HepG2 (cell line): ENCODE measurements at regions not wholly inside any gene's neighbourhood (a gene's known extent, or its start where the extent isn't known, plus 50 kb on each side); places are given as distances from the start of the nearest gene placed in this dataset.

Experiments used
- ATAC-seq: fragments of 200-7000 bp; cut with Tn5 transposase; 3 replicates; pipeline ENCODE4 v1.9.1; 2020; ENCODE audit warnings: mild to moderate bottlenecking, moderate library complexity
- BruUV-seq: library from RNA; stranded (reverse); fragments of 400-500 nt; replicated peaks from 2 replicates; lab custom pipeline; 2021; lab: Mats Ljungman, UMichigan
- CTCF ChIA-PET: fragments of 300-600 bp; formaldehyde crosslinking; extraction: SDS; loops from one replicate; lab custom pipeline; 2021; ENCODE audit warnings: low total read pairs, inconsistent platforms, low intra/inter-chr PET ratio; lab: Yijun Ruan, JAX
- POLR2A ChIA-PET: fragments of 350-600 bp; sonication (Branson Sonifier 250); formaldehyde crosslinking; loops from one replicate; lab custom pipeline; 2020; ENCODE audit warnings: antibody characterized with exemption, inconsistent platforms; lab: Yijun Ruan, JAX
- DNase-seq: peaks from one replicate; pipeline ENCODE4 v3.0.0-alpha.2; 2015; ENCODE audit warnings: low spot score
- FAIRE-seq: peaks from 3 replicates; lab custom pipeline; 2011; peaks lifted over from hg19 to GRCh38; lab: Jason Lieb, UNC
- H2AFZ ChIP-seq: one replicate; pipeline ENCODE4 v1.6.1; 2011; ENCODE audit warnings: low read length, inconsistent platforms
- H3K27ac ChIP-seq: fragments of 300-600 bp; 3 replicates; pipeline ENCODE4 v1.8.0; 2011; ENCODE audit warnings: mixed run types, mild to moderate bottlenecking, mixed read lengths, low read length, inconsistent platforms; ENCODE audit not compliant: insufficient read depth; ENCODE audit errors: extremely low read length
- H3K27me3 ChIP-seq, 2 experiments: fragments of 200-600 bp in 1 of 2; 2 replicates in 1 of 2; 3 replicates in 1 of 2; pipeline versions ENCODE4 v1.6.0 to v1.8.0; 2011; ENCODE audit warnings: low read length in 2 of 2, mild to moderate bottlenecking in 2 of 2, moderate library complexity in 2 of 2, inconsistent platforms in 1 of 2; ENCODE audit not compliant: insufficient read depth in 2 of 2, control insufficient read depth in 1 of 2
- H3K36me3 ChIP-seq, 2 experiments: fragments of 200-600 bp in 1 of 2; replicated peaks in 1 of 2; 2 replicates in 1 of 2; 3 replicates in 1 of 2; pipeline versions ENCODE4 v1.5.1 to v1.8.0; 2011; ENCODE audit warnings: low read length in 2 of 2, inconsistent platforms in 1 of 2; ENCODE audit not compliant: insufficient read depth in 2 of 2, control insufficient read depth in 1 of 2
- H3K4me1 ChIP-seq: 2 replicates; pipeline ENCODE4 v1.5.1; 2012; ENCODE audit warnings: low read length, inconsistent platforms; ENCODE audit not compliant: insufficient read depth
- H3K4me2 ChIP-seq: 2 replicates; pipeline ENCODE4 v1.6.0; 2011; ENCODE audit warnings: low read depth, low read length, inconsistent platforms
- H3K4me3 ChIP-seq, 3 experiments: fragments of 200-600 bp in 1 of 3; sonication (generic), shearing (Covaris generic) in 1 of 3; replicated peaks in 1 of 3; 2 replicates each; pipeline ENCODE4 v1.5.1; 2011 to 2016; ENCODE audit warnings: low read length in 3 of 3, inconsistent platforms in 2 of 3, low read depth in 2 of 3, mild to moderate bottlenecking in 2 of 3, control low read depth in 1 of 3, mixed read lengths in 1 of 3; ENCODE audit not compliant: insufficient read depth in 1 of 3
- H3K79me2 ChIP-seq: one replicate; pipeline ENCODE4 v1.6.1; 2011; ENCODE audit warnings: low read length, inconsistent platforms; ENCODE audit not compliant: insufficient read depth
- H3K9ac ChIP-seq: 2 replicates; pipeline ENCODE4 v1.6.0; 2011; ENCODE audit warnings: mild to moderate bottlenecking, low read depth, low read length, inconsistent platforms; ENCODE audit not compliant: insufficient read depth
- H3K9me3 ChIP-seq: 2 replicates; pipeline ENCODE4 v1.5.1; 2012; ENCODE audit warnings: mild to moderate bottlenecking, low read length
- H4K20me1 ChIP-seq: 2 replicates; pipeline ENCODE4 v1.6.0; 2011; ENCODE audit warnings: inconsistent platforms, mild to moderate bottlenecking, low read length, moderate library complexity; ENCODE audit not compliant: insufficient read depth
- CENPX ChIP-seq: sonication (generic); formaldehyde crosslinking; IDR thresholded peaks from 2 replicates; pipeline ENCODE4 v1.9.0; 2021; ENCODE audit warnings: mild to moderate bottlenecking, missing genetic modification reagents, moderate library complexity
- HNRNPL ChIP-seq: fragments of 200-400 bp; formaldehyde crosslinking; IDR thresholded peaks from 2 replicates; pipeline ENCODE4 v1.6.1; 2017; ENCODE audit warnings: mild to moderate bottlenecking, low read depth, low read length
- PPARG ChIP-seq: conservative IDR thresholded peaks from 2 replicates; pipeline ENCODE4 v1.6.1; 2016; ENCODE audit warnings: missing biosample characterization, missing genetic modification reagents
- STAT5B ChIP-seq: sonication (generic); formaldehyde crosslinking; IDR thresholded peaks from 2 replicates; pipeline ENCODE4 v1.4.0; 2020; ENCODE audit warnings: missing genetic modification reagents
- TBP ChIP-seq: sonication (generic); formaldehyde crosslinking; IDR thresholded peaks from 2 replicates; pipeline ENCODE4 v1.5.0; 2020; ENCODE audit warnings: missing genetic modification reagents
- ZEB1 ChIP-seq: IDR thresholded peaks from 2 replicates; pipeline ENCODE4 v1.6.1; 2012; ENCODE audit warnings: mild to moderate bottlenecking, low read depth, inconsistent platforms; ENCODE audit not compliant: insufficient replicate concordance
- ZMYM3 ChIP-seq: sonication (generic); formaldehyde crosslinking; IDR thresholded peaks from 2 replicates; pipeline ENCODE4 v1.5.1; 2020; ENCODE audit warnings: mild to moderate bottlenecking, missing genetic modification reagents
- ZNF547 ChIP-seq: sonication (generic); formaldehyde crosslinking; IDR thresholded peaks from 2 replicates; pipeline ENCODE4 v1.5.1; 2020; ENCODE audit warnings: mild to moderate bottlenecking, missing genetic modification reagents
- ZNF883 ChIP-seq: sonication (generic); formaldehyde crosslinking; IDR thresholded peaks from 2 replicates; pipeline ENCODE4 v1.5.1; 2020; ENCODE audit warnings: mild to moderate bottlenecking, missing genetic modification reagents; ENCODE audit errors: not compliant biosample characterization
- ZSCAN12 ChIP-seq: sonication (generic); formaldehyde crosslinking; IDR thresholded peaks from 2 replicates; pipeline ENCODE4 v1.9.0; 2021; ENCODE audit warnings: mild to moderate bottlenecking, missing genetic modification reagents
- WGBS: methylation state at CpG from one replicate; pipeline ENCODE4 v1.1.6; 2017; ENCODE audit warnings: low lambda C conversion rate; 5-methylcytosine and 5-hydroxymethylcytosine counted together
- in situ Hi-C: cut with HindIII; loops from 2 replicates; pipeline ENCODE4 v1.10.0; 2017; ENCODE audit warnings: low pct_unique_long_range_greater_than_20kb; ENCODE audit not compliant: extremely low pct_ligation_motif_present
- intact Hi-C: fragments of 100-400 bp; cut with micrococcal nuclease; formaldehyde crosslinking; loops from one replicate; pipeline ENCODE4 v1.10.0; 2022; ENCODE audit not compliant: unreplicated experiment
- TF ChIP-seq, protein P1 (sequence below): sonication (generic); formaldehyde crosslinking; IDR thresholded peaks from 2 replicates; pipeline ENCODE4 v1.4.0; 2020; ENCODE audit warnings: mild to moderate bottlenecking, missing genetic modification reagents

DNA sequence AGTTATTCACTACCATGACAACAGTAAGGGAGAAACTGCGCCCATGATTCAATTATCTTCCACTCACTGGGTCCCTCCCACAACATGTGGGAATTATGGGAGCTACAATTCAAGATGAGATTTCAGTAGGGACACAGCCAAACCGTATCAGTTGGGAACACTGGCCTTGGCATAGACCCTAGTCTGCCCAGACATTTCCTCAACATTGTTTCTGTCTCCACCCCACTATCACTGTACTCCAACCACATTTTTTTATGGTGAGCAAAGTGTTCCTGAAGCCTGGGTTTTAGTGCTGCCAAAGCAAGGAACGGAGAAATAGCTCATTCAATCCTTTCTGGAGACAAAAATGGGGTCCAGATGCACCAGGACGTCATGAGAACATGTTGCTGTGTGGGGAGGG is 122.6 kb upstream of the CCDC179 start:
- H3K36me3 ChIP-seq = no peaks in the 10 kb centered on the region
- H3K4me1 ChIP-seq = no peaks in the 10 kb centered on the region
- H3K27ac ChIP-seq = no peak overlapping the region
- no peaks in the 10 kb centered on the region for H4K20me1 ChIP-seq
- peaks cover 29% of the 10 kb centered on the region; the same call in 1 of the 2 replicates for H3K9me3 ChIP-seq
- ChIA-PET POLR2A (no interaction called here), CTCF (no interaction called here)
- H3K4me2 ChIP-seq = no peak overlapping the region
- 7% methylated on average over 4 of the region's 4 CpGs for WGBS
- no peak overlapping the region for H2AFZ ChIP-seq
- no peak overlapping the region for H3K9ac ChIP-seq
- DNase-seq (no peak), FAIRE-seq (no peak), ATAC-seq (no peak)
- in situ Hi-C loops (no loop called here), intact Hi-C loops (no loop called here)
- H3K4me3 ChIP-seq = no peak overlapping the region
- no peaks in the 10 kb centered on the region for H3K79me2 ChIP-seq
- BruUV-seq = no TSS peak
- H3K27me3 ChIP-seq = no peaks in the 10 kb centered on the region
- no peak for TF ChIP-seq ZMYM3 (CRISPR knock-in tag)
- TF ChIP-seq PPARG (CRISPR knock-in tag) = no peak
- TF ChIP-seq HNRNPL = no peak
- TF ChIP-seq ZSCAN12 = no peak
- no peak for TF ChIP-seq TBP
- TF ChIP-seq ZEB1 = no peak
- TF ChIP-seq ZNF883 = no peak
- no peak for TF ChIP-seq ZNF547 (CRISPR knock-in tag)
- TF ChIP-seq, protein P1, sequence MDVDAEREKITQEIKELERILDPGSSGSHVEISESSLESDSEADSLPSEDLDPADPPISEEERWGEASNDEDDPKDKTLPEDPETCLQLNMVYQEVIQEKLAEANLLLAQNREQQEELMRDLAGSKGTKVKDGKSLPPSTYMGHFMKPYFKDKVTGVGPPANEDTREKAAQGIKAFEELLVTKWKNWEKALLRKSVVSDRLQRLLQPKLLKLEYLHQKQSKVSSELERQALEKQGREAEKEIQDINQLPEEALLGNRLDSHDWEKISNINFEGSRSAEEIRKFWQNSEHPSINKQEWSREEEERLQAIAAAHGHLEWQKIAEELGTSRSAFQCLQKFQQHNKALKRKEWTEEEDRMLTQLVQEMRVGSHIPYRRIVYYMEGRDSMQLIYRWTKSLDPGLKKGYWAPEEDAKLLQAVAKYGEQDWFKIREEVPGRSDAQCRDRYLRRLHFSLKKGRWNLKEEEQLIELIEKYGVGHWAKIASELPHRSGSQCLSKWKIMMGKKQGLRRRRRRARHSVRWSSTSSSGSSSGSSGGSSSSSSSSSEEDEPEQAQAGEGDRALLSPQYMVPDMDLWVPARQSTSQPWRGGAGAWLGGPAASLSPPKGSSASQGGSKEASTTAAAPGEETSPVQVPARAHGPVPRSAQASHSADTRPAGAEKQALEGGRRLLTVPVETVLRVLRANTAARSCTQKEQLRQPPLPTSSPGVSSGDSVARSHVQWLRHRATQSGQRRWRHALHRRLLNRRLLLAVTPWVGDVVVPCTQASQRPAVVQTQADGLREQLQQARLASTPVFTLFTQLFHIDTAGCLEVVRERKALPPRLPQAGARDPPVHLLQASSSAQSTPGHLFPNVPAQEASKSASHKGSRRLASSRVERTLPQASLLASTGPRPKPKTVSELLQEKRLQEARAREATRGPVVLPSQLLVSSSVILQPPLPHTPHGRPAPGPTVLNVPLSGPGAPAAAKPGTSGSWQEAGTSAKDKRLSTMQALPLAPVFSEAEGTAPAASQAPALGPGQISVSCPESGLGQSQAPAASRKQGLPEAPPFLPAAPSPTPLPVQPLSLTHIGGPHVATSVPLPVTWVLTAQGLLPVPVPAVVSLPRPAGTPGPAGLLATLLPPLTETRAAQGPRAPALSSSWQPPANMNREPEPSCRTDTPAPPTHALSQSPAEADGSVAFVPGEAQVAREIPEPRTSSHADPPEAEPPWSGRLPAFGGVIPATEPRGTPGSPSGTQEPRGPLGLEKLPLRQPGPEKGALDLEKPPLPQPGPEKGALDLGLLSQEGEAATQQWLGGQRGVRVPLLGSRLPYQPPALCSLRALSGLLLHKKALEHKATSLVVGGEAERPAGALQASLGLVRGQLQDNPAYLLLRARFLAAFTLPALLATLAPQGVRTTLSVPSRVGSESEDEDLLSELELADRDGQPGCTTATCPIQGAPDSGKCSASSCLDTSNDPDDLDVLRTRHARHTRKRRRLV (CRISPR knock-in tag) = no peak
- TF ChIP-seq STAT5B (CRISPR knock-in tag) = no peak
- TF ChIP-seq CENPX (CRISPR knock-in tag) = no peak
